CD4-positive, alpha-beta T cell (primary cell): ENCODE measurements at regions not wholly inside any gene's neighbourhood (a gene's known extent, or its start where the extent isn't known, plus 50 kb on each side); places are given as distances from the start of the nearest gene placed in this dataset.

Source experiments
- ATAC-seq: fragments of 200-7000 bp; cut with Tn5 transposase; one replicate; pipeline ENCODE4 v1.10.0; 2022; ENCODE audit warnings: mild to moderate bottlenecking; ENCODE audit not compliant: poor library complexity
- CTCF ChIA-PET: fragments of 350-600 bp; sonication (Branson Sonifier 250); formaldehyde crosslinking; loops from one replicate; lab custom pipeline; 2021; ENCODE audit warnings: antibody characterized with exemption, inconsistent platforms; lab: Charles Lee
- POLR2A ChIA-PET: fragments of 350-600 bp; sonication (Branson Sonifier 250); formaldehyde crosslinking; loops from one replicate; lab custom pipeline; 2021; ENCODE audit warnings: antibody characterized with exemption, inconsistent platforms; lab: Charles Lee
- DNase-seq, 14 experiments: peaks; one replicate each; pipeline ENCODE4 v3.0.0-alpha.2; 2013 to 2020; ENCODE audit warnings: mixed read lengths in 2 of 14
- H3K27ac ChIP-seq, 2 donors: one replicate each; pipeline versions ENCODE4 v1.5.1 to v1.7.0; 2013; ENCODE audit warnings: low read length in 2 of 2, low read depth in 1 of 2, mild to moderate bottlenecking in 1 of 2
- H3K27me3 ChIP-seq, 2 experiments: 1 replicate in 1 of 2; 2 replicates in 1 of 2; pipeline versions ENCODE4 v1.6.1 to v1.7.0; 2013; ENCODE audit warnings: low read length in 2 of 2, control low read depth in 1 of 2, mild to moderate bottlenecking in 1 of 2, moderate library complexity in 1 of 2; ENCODE audit not compliant: insufficient read depth in 2 of 2, control insufficient read depth in 1 of 2
- H3K36me3 ChIP-seq: one replicate; pipeline ENCODE4 v1.6.1; 2013; ENCODE audit warnings: low read length, control low read depth; ENCODE audit not compliant: insufficient read depth
- H3K4me1 ChIP-seq: one replicate; pipeline ENCODE4 v1.6.1; 2013; ENCODE audit warnings: low read length, control low read depth; ENCODE audit not compliant: insufficient read depth
- H3K4me3 ChIP-seq: one replicate; pipeline ENCODE4 v1.5.1; 2013; ENCODE audit warnings: mild to moderate bottlenecking, low read length, moderate library complexity
- H3K9me3 ChIP-seq, 2 experiments: 1 replicate in 1 of 2; 2 replicates in 1 of 2; pipeline versions ENCODE4 v1.6.1 to v1.7.0; 2013; ENCODE audit warnings: low read length in 2 of 2, mild to moderate bottlenecking in 2 of 2, control low read depth in 1 of 2, moderate library complexity in 1 of 2; ENCODE audit not compliant: control insufficient read depth in 1 of 2, insufficient read depth in 1 of 2
- H3K27ac Mint-ChIP-seq: one replicate; pipeline ENCODE4 v1.8.0; 2020; ENCODE audit warnings: mixed read lengths
- H3K27me3 Mint-ChIP-seq: one replicate; pipeline ENCODE4 v1.8.0; 2021; ENCODE audit warnings: mixed read lengths
- H3K36me3 Mint-ChIP-seq: one replicate; pipeline ENCODE4 v1.8.0; 2021; ENCODE audit warnings: low read depth, mixed read lengths
- H3K4me1 Mint-ChIP-seq: one replicate; pipeline ENCODE4 v1.8.0; 2021; ENCODE audit warnings: low read depth, mixed read lengths
- H3K4me3 Mint-ChIP-seq: one replicate; pipeline ENCODE4 v1.8.0; 2020; ENCODE audit warnings: mild to moderate bottlenecking, mixed read lengths
- H3K9me3 Mint-ChIP-seq: one replicate; pipeline ENCODE4 v1.8.0; 2020; ENCODE audit warnings: mixed read lengths
- intact Hi-C, 2 experiments: fragments of 100-400 bp; cut with DNase I in 1 of 2; cut with micrococcal nuclease in 1 of 2; formaldehyde crosslinking; loops; one replicate each; pipeline versions ENCODE4 v1.15.1 to v1.9.0; 2023 to 2025; cut with DNase I, micrococcal nuclease
- TF ChIP-seq, protein P1 (sequence below): fragments of 200-600 bp; IDR thresholded peaks from one replicate; pipeline ENCODE4 v1.8.0; 2022; ENCODE audit warnings: antibody characterized with exemption, mild to moderate bottlenecking

DNA sequence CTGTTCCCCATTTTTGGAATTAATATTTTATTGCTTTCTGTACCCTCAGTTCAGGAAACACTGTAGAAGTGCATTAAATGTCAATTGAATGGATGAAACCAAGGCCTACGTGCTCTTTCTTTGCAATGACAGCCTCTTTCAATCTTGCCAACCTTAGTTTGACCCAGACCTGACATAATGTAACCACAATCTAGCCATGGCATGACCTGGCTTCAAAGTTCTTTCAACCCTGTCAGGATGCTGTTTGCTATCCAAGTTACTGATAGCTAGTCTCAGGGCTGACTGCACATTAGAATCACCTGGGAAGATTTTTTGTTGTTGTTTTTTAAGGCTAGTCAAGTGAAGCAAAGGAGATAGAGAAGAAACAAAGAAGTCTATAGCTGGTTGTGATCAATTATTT lies 190.9 kb upstream of the PKDCC start:
- Mint-ChIP-seq H3K27ac (no peak overlapping the region), H3K4me3 (no peak overlapping the region), H3K27me3 (peaks cover 33% of the 10 kb centered on the region), H3K9me3 (no peaks in the 10 kb centered on the region), H3K4me1 (no peaks in the 10 kb centered on the region), H3K36me3 (no peaks in the 10 kb centered on the region)
- no peak overlapping the region for H3K27ac ChIP-seq
- no peaks in the 10 kb centered on the region for H3K9me3 ChIP-seq
- TF ChIP-seq, protein P1, sequence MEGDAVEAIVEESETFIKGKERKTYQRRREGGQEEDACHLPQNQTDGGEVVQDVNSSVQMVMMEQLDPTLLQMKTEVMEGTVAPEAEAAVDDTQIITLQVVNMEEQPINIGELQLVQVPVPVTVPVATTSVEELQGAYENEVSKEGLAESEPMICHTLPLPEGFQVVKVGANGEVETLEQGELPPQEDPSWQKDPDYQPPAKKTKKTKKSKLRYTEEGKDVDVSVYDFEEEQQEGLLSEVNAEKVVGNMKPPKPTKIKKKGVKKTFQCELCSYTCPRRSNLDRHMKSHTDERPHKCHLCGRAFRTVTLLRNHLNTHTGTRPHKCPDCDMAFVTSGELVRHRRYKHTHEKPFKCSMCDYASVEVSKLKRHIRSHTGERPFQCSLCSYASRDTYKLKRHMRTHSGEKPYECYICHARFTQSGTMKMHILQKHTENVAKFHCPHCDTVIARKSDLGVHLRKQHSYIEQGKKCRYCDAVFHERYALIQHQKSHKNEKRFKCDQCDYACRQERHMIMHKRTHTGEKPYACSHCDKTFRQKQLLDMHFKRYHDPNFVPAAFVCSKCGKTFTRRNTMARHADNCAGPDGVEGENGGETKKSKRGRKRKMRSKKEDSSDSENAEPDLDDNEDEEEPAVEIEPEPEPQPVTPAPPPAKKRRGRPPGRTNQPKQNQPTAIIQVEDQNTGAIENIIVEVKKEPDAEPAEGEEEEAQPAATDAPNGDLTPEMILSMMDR = no peak
- no peak for ATAC-seq
- intact Hi-C loops = no loop called here
- DNase-seq = no peak
- CTCF ChIA-PET = no interaction called here
- no peak overlapping the region for H3K4me3 ChIP-seq
- no peaks in the 10 kb centered on the region for H3K4me1 ChIP-seq
- no peaks in the 10 kb centered on the region for H3K36me3 ChIP-seq
- POLR2A ChIA-PET = no interaction called here
- peaks cover 0 to 10% of the 10 kb centered on the region in 2 experiments for H3K27me3 ChIP-seq

DNA sequence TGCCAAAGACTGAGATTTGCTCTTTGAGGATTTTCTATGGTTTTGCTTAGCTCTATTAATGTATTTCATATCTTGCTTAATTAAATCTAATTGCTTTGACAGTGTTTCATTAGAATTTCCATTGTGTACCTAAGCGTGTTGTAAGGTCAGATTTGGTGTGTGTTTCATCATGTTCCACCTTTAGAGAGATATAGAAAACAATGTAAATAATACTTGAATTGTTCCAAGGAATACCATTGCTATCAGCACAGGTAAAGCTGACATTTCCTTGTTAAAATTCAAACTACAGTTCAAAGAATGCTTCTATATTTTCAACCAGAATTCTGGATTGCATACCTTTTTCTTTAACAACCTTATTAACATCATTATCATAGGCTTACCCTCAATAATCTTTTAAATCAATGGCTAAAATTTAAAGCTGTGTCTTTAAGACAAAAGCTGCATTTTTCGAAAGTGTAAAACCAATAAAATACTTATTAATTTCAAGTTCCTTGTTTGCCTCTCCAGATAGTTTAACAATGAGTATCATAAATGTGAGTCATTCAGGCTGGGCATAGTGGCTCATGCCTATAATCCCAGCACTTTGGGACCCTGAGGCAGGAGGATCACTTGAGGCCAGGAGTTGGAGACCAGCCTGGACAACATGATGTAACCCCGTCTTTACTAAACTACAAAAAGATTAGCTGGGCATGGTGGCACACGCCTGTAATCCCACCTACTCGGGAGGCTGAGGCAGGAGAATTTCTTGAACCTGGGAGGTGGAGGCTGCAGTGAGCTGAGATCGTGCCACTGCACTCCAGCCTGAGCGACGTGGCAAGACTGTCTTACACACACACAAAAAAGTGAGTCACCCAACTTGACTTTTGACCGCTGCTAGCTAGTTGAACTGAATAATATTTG lies 188.0 kb upstream of the PKDCC start:
- no peak for ATAC-seq
- Histone ChIP-seq H3K27me3 (peaks cover 0 to 4% of the 10 kb centered on the region in 2 experiments), H3K27ac (no peak overlapping the region), H3K4me1 (no peaks in the 10 kb centered on the region), H3K4me3 (no peak overlapping the region), H3K9me3 (no peaks in the 10 kb centered on the region), H3K36me3 (no peaks in the 10 kb centered on the region)
- intact Hi-C loops = loop anchor here in 1 of 2 experiments (10.0 kb wide), 1 partner anchor 335 kb away; no protein-coding TSS in a partner anchor
- H3K4me1 Mint-ChIP-seq = no peaks in the 10 kb centered on the region
- CTCF ChIA-PET = no interaction called here
- H3K4me3 Mint-ChIP-seq = no peak overlapping the region
- no peak overlapping the region for H3K27ac Mint-ChIP-seq
- POLR2A ChIA-PET = interaction anchor here (0.8 kb wide), 1 partner anchor 18 kb away, joined by 4 read pairs; no protein-coding TSS in a partner anchor
- peaks cover 38% of the 10 kb centered on the region for H3K27me3 Mint-ChIP-seq
- no peak for DNase-seq
- TF ChIP-seq, protein P1 = no peak
- no peaks in the 10 kb centered on the region for H3K36me3 Mint-ChIP-seq
- H3K9me3 Mint-ChIP-seq = no peaks in the 10 kb centered on the region

DNA sequence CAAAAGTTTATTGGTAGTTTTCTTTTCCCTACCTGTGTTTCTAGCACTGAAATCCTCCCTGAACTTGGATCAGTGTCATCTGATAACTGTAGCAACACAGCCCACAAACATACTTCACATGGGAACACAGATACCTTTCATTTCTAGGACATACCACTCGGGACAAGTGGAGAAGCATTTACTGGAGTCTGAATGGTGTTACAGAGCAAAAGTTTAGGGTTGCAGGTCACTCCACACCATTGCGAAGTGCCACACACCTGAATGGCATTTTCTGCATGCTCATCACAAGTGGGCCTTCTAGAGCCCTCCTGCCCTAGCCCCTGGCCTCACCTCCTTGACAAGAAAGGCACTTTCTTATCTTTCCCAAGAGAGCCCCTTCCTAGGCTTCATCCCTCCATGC lies 184.8 kb upstream of the PKDCC start:
- no peak overlapping the region for H3K27ac ChIP-seq
- CTCF ChIA-PET = no interaction called here
- ATAC-seq (no peak), DNase-seq (no peak)
- no peaks in the 10 kb centered on the region for H3K9me3 Mint-ChIP-seq
- peaks cover 5% of the 10 kb centered on the region for H3K4me1 ChIP-seq
- H3K4me1 Mint-ChIP-seq = no peaks in the 10 kb centered on the region
- intact Hi-C loops = loop anchor here in 1 of 2 experiments (10.0 kb wide), 1 partner anchor 332 kb away; no protein-coding TSS in a partner anchor
- no peaks in the 10 kb centered on the region for H3K36me3 Mint-ChIP-seq
- H3K27ac Mint-ChIP-seq = no peak overlapping the region
- peaks cover 43% of the 10 kb centered on the region for H3K27me3 Mint-ChIP-seq
- H3K4me3 Mint-ChIP-seq = no peak overlapping the region
- no peaks in the 10 kb centered on the region for H3K9me3 ChIP-seq
- H3K36me3 ChIP-seq = no peaks in the 10 kb centered on the region
- peaks cover 0 to 4% of the 10 kb centered on the region in 2 experiments for H3K27me3 ChIP-seq
- TF ChIP-seq, protein P1 = no peak
- H3K4me3 ChIP-seq = no peak overlapping the region
- POLR2A ChIA-PET = no interaction called here
